H9 (cell line): ENCODE measurements at regions not wholly inside any gene's neighbourhood (a gene's known extent, or its start where the extent isn't known, plus 50 kb on each side); places are given as distances from the start of the nearest gene placed in this dataset.

Experiments
- DNase-seq: peaks from one replicate; pipeline ENCODE4 v3.0.0-alpha.2; 2017
- H2AFZ ChIP-seq: one replicate; pipeline ENCODE4 v1.6.1; 2013; ENCODE audit warnings: mild to moderate bottlenecking, low read length, control low read depth, moderate library complexity
- H2AK5ac ChIP-seq: 2 replicates; pipeline ENCODE4 v1.6.1; 2013; ENCODE audit warnings: low read length, control low read depth, mixed read lengths; ENCODE audit not compliant: insufficient read length
- H2BK120ac ChIP-seq: one replicate; pipeline ENCODE4 v1.6.1; 2013; ENCODE audit warnings: low read depth, mild to moderate bottlenecking, low read length, control low read depth, inconsistent platforms; ENCODE audit not compliant: poor library complexity, severe bottlenecking
- H2BK12ac ChIP-seq: 2 replicates; pipeline ENCODE4 v1.6.1; 2013; ENCODE audit warnings: low read length, control low read depth, mixed read lengths, low read depth; ENCODE audit not compliant: insufficient read length
- H2BK15ac ChIP-seq: 2 replicates; pipeline ENCODE4 v1.6.1; 2013; ENCODE audit warnings: low read depth, low read length, control low read depth
- H2BK20ac ChIP-seq: one replicate; pipeline ENCODE4 v1.6.1; 2013; ENCODE audit warnings: low read depth, mild to moderate bottlenecking, low read length, control low read depth, inconsistent platforms; ENCODE audit not compliant: poor library complexity, severe bottlenecking
- H2BK5ac ChIP-seq: 2 replicates; pipeline ENCODE4 v1.6.1; 2013; ENCODE audit warnings: low read length, control low read depth, mixed read lengths; ENCODE audit not compliant: insufficient read length
- H3K14ac ChIP-seq: 2 replicates; pipeline ENCODE4 v1.6.1; 2013; ENCODE audit warnings: low read length, control low read depth; ENCODE audit not compliant: insufficient read depth
- H3K18ac ChIP-seq: 2 replicates; pipeline ENCODE4 v1.6.1; 2013; ENCODE audit warnings: low read depth, mild to moderate bottlenecking, mixed read lengths, low read length, control low read depth; ENCODE audit not compliant: insufficient read length
- H3K23ac ChIP-seq: 2 replicates; pipeline ENCODE4 v1.6.1; 2013; ENCODE audit warnings: low read length, control low read depth, mixed read lengths, low read depth; ENCODE audit not compliant: insufficient read length
- H3K23me2 ChIP-seq: 2 replicates; pipeline ENCODE4 v1.6.1; 2013; ENCODE audit warnings: low read depth, mild to moderate bottlenecking, mixed read lengths, low read length, control low read depth; ENCODE audit not compliant: insufficient read length, poor library complexity, severe bottlenecking
- H3K27ac ChIP-seq: 2 replicates; pipeline ENCODE4 v1.5.1; 2013; ENCODE audit warnings: low read length, control low read depth, mixed read lengths, low read depth; ENCODE audit not compliant: insufficient read length
- H3K27me3 ChIP-seq: 2 replicates; pipeline ENCODE4 v1.6.1; 2013; ENCODE audit warnings: low read length, control low read depth, inconsistent platforms; ENCODE audit not compliant: insufficient read depth
- H3K4ac ChIP-seq: 2 replicates; pipeline ENCODE4 v1.6.1; 2013; ENCODE audit warnings: low read depth, mild to moderate bottlenecking, control low read depth, inconsistent platforms, low read length, moderate library complexity
- H3K4me1 ChIP-seq: 2 replicates; pipeline ENCODE4 v1.6.1; 2013; ENCODE audit warnings: low read length, control low read depth, inconsistent platforms; ENCODE audit not compliant: insufficient read depth
- H3K4me2 ChIP-seq: 2 replicates; pipeline ENCODE4 v1.6.1; 2013; ENCODE audit warnings: low read length, control low read depth, mixed read lengths; ENCODE audit not compliant: insufficient read length, insufficient read depth
- H3K56ac ChIP-seq: 2 replicates; pipeline ENCODE4 v1.6.1; 2013; ENCODE audit warnings: low read depth, mild to moderate bottlenecking, mixed read lengths, low read length, control low read depth; ENCODE audit not compliant: insufficient read length
- H3K79me1 ChIP-seq: 2 replicates; pipeline ENCODE4 v1.6.1; 2013; ENCODE audit warnings: low read depth, mild to moderate bottlenecking, moderate library complexity, low read length, control low read depth, inconsistent platforms; ENCODE audit not compliant: insufficient read depth, poor library complexity, severe bottlenecking
- H3K79me2 ChIP-seq: 2 replicates; pipeline ENCODE4 v1.6.1; 2013; ENCODE audit warnings: low read length, control low read depth, inconsistent platforms; ENCODE audit not compliant: insufficient read depth
- H3K9ac ChIP-seq: 2 replicates; pipeline ENCODE4 v1.6.1; 2013; ENCODE audit warnings: low read length, control low read depth, mixed read lengths; ENCODE audit not compliant: insufficient read length; ENCODE audit errors: extremely low read depth
- H3K9me3 ChIP-seq: one replicate; pipeline ENCODE4 v1.6.1; 2013; ENCODE audit warnings: low read depth, low read length, inconsistent platforms; ENCODE audit not compliant: control insufficient read depth
- H3T11ph ChIP-seq: one replicate; pipeline ENCODE4 v1.6.1; 2013; ENCODE audit warnings: mild to moderate bottlenecking, low read length, control low read depth, inconsistent platforms
- H4K20me1 ChIP-seq: one replicate; pipeline ENCODE4 v1.6.1; 2013; ENCODE audit not compliant: control insufficient read depth, insufficient read length, insufficient read depth
- H4K5ac ChIP-seq: 2 replicates; pipeline ENCODE4 v1.6.1; 2013; ENCODE audit warnings: low read depth, mild to moderate bottlenecking, mixed read lengths, low read length, control low read depth; ENCODE audit not compliant: insufficient read length
- H4K8ac ChIP-seq: replicated peaks from 2 replicates; pipeline ENCODE4 v1.6.1; 2013; ENCODE audit warnings: low read length, control low read depth, mixed read lengths, low read depth; ENCODE audit not compliant: insufficient read length
- H4K91ac ChIP-seq: 2 replicates; pipeline ENCODE4 v1.6.1; 2013; ENCODE audit warnings: low read depth, mild to moderate bottlenecking, moderate library complexity, mixed read lengths, low read length, control low read depth; ENCODE audit not compliant: insufficient read length
- H3K27ac Mint-ChIP-seq, 3 experiments: 2 replicates in 2 of 3; 3 replicates in 1 of 3; pipeline ENCODE4 v1.8.0; 2020 to 2021; ENCODE audit warnings: mixed read lengths in 3 of 3, mild to moderate bottlenecking in 1 of 3, moderate library complexity in 1 of 3
- H3K27me3 Mint-ChIP-seq: 2 replicates; pipeline ENCODE4 v1.8.0; 2021; ENCODE audit warnings: low read depth, mild to moderate bottlenecking, moderate library complexity, mixed read lengths
- H3K36me3 Mint-ChIP-seq, 3 experiments: 2 replicates in 2 of 3; 3 replicates in 1 of 3; pipeline ENCODE4 v1.8.0; 2020 to 2021; ENCODE audit warnings: low read depth in 3 of 3, mixed read lengths in 3 of 3; ENCODE audit not compliant: insufficient read depth in 1 of 3
- H3K4me1 Mint-ChIP-seq, 2 experiments: 2 replicates each; pipeline ENCODE4 v1.8.0; 2020; ENCODE audit warnings: mixed read lengths in 2 of 2
- H3K4me3 Mint-ChIP-seq, 2 experiments: 2 replicates in 1 of 2; 3 replicates in 1 of 2; pipeline ENCODE4 v1.8.0; 2020 to 2021; ENCODE audit warnings: mild to moderate bottlenecking in 2 of 2, mixed read lengths in 2 of 2, moderate library complexity in 1 of 2
- H3K9me3 Mint-ChIP-seq, 2 experiments: 2 replicates in 1 of 2; 3 replicates in 1 of 2; pipeline ENCODE4 v1.8.0; 2020; ENCODE audit warnings: mild to moderate bottlenecking in 2 of 2, mixed read lengths in 2 of 2, moderate library complexity in 1 of 2
- WGBS: extraction: QIAGEN DNeasy Blood & Tissue Kit; methylation state at CpG from one replicate; pipeline ENCODE4 v1.1.7; 2013; ENCODE audit warnings: missing lambda C conversion rate, low lambda C conversion rate, mixed read lengths; ENCODE audit not compliant: insufficient read length; ENCODE audit errors: extremely low coverage; 5-methylcytosine and 5-hydroxymethylcytosine counted together
- TF ChIP-seq, protein P1 (sequence below): fragments of 200-600 bp; sonication (generic); conservative IDR thresholded peaks from 3 replicates; pipeline ENCODE4 v1.8.0; 2021; ENCODE audit warnings: antibody characterized with exemption, mild to moderate bottlenecking

DNA sequence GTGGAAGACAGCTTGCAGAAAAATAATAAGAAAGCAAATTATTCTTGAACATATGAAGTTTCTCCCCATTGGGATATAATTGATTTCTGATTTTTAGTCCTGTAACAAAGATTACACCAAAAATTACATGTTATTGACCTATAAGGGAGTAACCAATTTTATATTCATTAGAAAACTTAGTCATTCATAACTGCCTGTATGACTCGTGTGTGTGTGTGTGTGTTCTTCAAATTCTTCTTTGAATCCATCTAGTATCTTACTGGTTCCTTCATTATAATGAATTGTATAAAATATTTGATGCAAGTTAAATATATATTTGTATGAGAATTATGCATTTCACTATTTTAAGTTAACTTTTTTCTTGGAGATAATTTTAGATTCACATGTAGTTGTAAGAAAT lies 310.4 kb downstream of the HAO1 start:
- Histone ChIP-seq H2BK20ac (no peak overlapping the region), H3K4ac (no peak overlapping the region), H3K79me2 (no peaks in the 10 kb centered on the region), H3K9ac (no peak overlapping the region), H2BK15ac (no peak overlapping the region), H3K14ac (no peak overlapping the region), H3K18ac (no peak overlapping the region), H4K91ac (no peak overlapping the region), H2BK12ac (no peak overlapping the region), H3K27ac (no peak overlapping the region), H4K20me1 (no peaks in the 10 kb centered on the region), H4K5ac (no peak overlapping the region), H3T11ph (no peak overlapping the region), H4K8ac (no peak overlapping the region), H3K27me3 (no peaks in the 10 kb centered on the region), H3K23ac (no peak overlapping the region), H2BK5ac (no peak overlapping the region), H3K79me1 (no peaks in the 10 kb centered on the region), H2AK5ac (no peak overlapping the region), H2AFZ (no peak overlapping the region), H3K4me1 (no peaks in the 10 kb centered on the region), H3K4me2 (no peak overlapping the region), H3K56ac (no peak overlapping the region), H3K9me3 (no peaks in the 10 kb centered on the region), H3K23me2 (no peaks in the 10 kb centered on the region), H2BK120ac (no peak overlapping the region)
- no CpG with 5 or more reads among the region's 1 CpG for WGBS
- Mint-ChIP-seq H3K36me3 (no peaks in the 10 kb centered on the region), H3K27ac (no peak overlapping the region), H3K9me3 (no peaks in the 10 kb centered on the region), H3K27me3 (no peaks in the 10 kb centered on the region), H3K4me3 (no peak overlapping the region), H3K4me1 (no peaks in the 10 kb centered on the region)
- TF ChIP-seq, protein P1, sequence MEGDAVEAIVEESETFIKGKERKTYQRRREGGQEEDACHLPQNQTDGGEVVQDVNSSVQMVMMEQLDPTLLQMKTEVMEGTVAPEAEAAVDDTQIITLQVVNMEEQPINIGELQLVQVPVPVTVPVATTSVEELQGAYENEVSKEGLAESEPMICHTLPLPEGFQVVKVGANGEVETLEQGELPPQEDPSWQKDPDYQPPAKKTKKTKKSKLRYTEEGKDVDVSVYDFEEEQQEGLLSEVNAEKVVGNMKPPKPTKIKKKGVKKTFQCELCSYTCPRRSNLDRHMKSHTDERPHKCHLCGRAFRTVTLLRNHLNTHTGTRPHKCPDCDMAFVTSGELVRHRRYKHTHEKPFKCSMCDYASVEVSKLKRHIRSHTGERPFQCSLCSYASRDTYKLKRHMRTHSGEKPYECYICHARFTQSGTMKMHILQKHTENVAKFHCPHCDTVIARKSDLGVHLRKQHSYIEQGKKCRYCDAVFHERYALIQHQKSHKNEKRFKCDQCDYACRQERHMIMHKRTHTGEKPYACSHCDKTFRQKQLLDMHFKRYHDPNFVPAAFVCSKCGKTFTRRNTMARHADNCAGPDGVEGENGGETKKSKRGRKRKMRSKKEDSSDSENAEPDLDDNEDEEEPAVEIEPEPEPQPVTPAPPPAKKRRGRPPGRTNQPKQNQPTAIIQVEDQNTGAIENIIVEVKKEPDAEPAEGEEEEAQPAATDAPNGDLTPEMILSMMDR, result no peak
- DNase-seq, result no peak
